ENCODE measurements at regions not wholly inside any gene's neighbourhood (a gene's known extent, or its start where the extent isn't known, plus 50 kb on each side); places are given as distances from the start of the nearest gene placed in this dataset.

DNA sequence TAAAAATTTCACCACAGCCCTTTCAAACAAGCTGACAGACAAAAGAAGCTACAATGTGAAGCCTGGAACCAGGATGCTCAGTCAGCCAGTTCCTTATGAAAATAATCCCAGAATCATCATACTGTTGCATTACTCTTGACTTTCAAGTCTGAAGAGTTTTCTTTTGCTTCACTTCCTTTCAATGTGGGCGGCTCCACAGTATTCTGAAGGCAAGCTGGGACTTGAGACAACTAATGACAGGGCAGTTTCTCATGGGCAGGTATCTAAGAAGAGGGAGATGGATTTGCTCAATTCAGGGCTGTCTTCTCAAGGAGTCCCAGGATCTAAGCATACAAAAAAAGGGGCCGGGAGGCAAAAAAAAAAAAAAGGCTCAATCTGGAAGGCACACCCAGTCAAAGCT is 173.4 kb downstream of the PAPSS1 start:
- intact Hi-C loops (cut with micrococcal nuclease) = no loop called here
- RAD21 ChIA-PET (ENCODE audit: low non-redundant PET in 1 of 2, low total read pairs in 2 of 2, uncharacterized antibody in 2 of 2, unreplicated experiment in 2 of 2) = no interaction called here
- no peaks in the 10 kb centered on the region for H3K36me3 ChIP-seq (ENCODE audit: control insufficient read depth in 1 of 2, insufficient read depth in 2 of 2, low read length in 2 of 2)
- H3K27ac ChIP-seq (ENCODE audit: low read depth, low read length) = no peak overlapping the region
- H3K4me2 ChIP-seq (ENCODE audit: low read length) = no peak overlapping the region
- no peaks in the 10 kb centered on the region for H3K4me1 ChIP-seq (ENCODE audit: control insufficient read depth in 1 of 2, insufficient read depth in 2 of 2, low read length in 2 of 2)
- no peak for TF ChIP-seq CBX3 (IDR thresholded peaks at IDR 0.05; ENCODE audit: low read depth)
- TF ChIP-seq EZH2phosphoT487 (IDR thresholded peaks at IDR 0.05; ENCODE audit: borderline replicate concordance) = no peak
- TF ChIP-seq JUND (IDR thresholded peaks at IDR 0.05) = no peak
- H3K9ac ChIP-seq (ENCODE audit: low read length) = no peak overlapping the region
- H3K9me2 ChIP-seq (ENCODE audit: insufficient read depth) = no peaks in the 10 kb centered on the region
- no peaks in the 10 kb centered on the region for H3K27me3 ChIP-seq (ENCODE audit: insufficient read depth, low read length)
- no peaks in the 10 kb centered on the region for H3K9me3 ChIP-seq (ENCODE audit: control insufficient read depth in 1 of 2, insufficient read depth in 1 of 2, low read depth in 1 of 2, low read length in 2 of 2)
- CTCF ChIA-PET = no interaction called here
- no peak overlapping the region for H2AFZ ChIP-seq (ENCODE audit: low read depth, low read length, poor library complexity, severe bottlenecking)
- BruUV-seq (replicated peaks) = no TSS peak
- POLR2A ChIA-PET = no interaction called here
- DNase-seq (ENCODE audit: low read depth, low spot score) (no peak), ATAC-seq (no peak)
- H3K79me2 ChIP-seq (ENCODE audit: insufficient read depth, low read length) = no peaks in the 10 kb centered on the region
- no peak overlapping the region for H3K4me3 ChIP-seq (replicated peaks in 1 of 2; ENCODE audit: low read depth in 1 of 2, low read length in 2 of 2)
- H4K20me1 ChIP-seq (ENCODE audit: insufficient read depth) = no peaks in the 10 kb centered on the region

- Histone ChIP-seq H3K79me2 (ENCODE audit: insufficient read depth, low read length) (no peaks in the 10 kb centered on the region), H3K9me3 (ENCODE audit: control insufficient read depth in 1 of 2, insufficient read depth in 1 of 2, low read depth in 1 of 2, low read length in 2 of 2) (no peaks in the 10 kb centered on the region), H3K9me2 (ENCODE audit: insufficient read depth) (no peaks in the 10 kb centered on the region), H3K9ac (ENCODE audit: low read length) (no peak overlapping the region), H3K4me1 (ENCODE audit: control insufficient read depth in 1 of 2, insufficient read depth in 2 of 2, low read length in 2 of 2) (no peaks in the 10 kb centered on the region), H4K20me1 (ENCODE audit: insufficient read depth) (no peaks in the 10 kb centered on the region), H3K4me3 (replicated peaks in 1 of 2; ENCODE audit: low read depth in 1 of 2, low read length in 2 of 2) (no peak overlapping the region), H2AFZ (ENCODE audit: low read depth, low read length, poor library complexity, severe bottlenecking) (no peak overlapping the region), H3K27ac (ENCODE audit: low read depth, low read length) (no peak overlapping the region), H3K4me2 (ENCODE audit: low read length) (no peak overlapping the region), H3K36me3 (ENCODE audit: control insufficient read depth in 1 of 2, insufficient read depth in 2 of 2, low read length in 2 of 2) (no peaks in the 10 kb centered on the region), H3K27me3 (ENCODE audit: insufficient read depth, low read length) (no peaks in the 10 kb centered on the region)
- intact Hi-C loops (cut with micrococcal nuclease) = no loop called here
- no peak for DNase-seq (ENCODE audit: low read depth, low spot score)
- no peak for ATAC-seq
- ChIA-PET CTCF (no interaction called here), POLR2A (no interaction called here), RAD21 (ENCODE audit: low non-redundant PET in 1 of 2, low total read pairs in 2 of 2, uncharacterized antibody in 2 of 2, unreplicated experiment in 2 of 2) (no interaction called here)
- no TSS peak for BruUV-seq (replicated peaks)
- TF ChIP-seq ZNF274 (IDR thresholded peaks at IDR 0.05; ENCODE audit: low read depth, low read length) (no peak), SIN3A (IDR thresholded peaks at IDR 0.05; ENCODE audit: low read depth) (no peak), ZFX (IDR thresholded peaks at IDR 0.05) (no peak), POLR2A (IDR thresholded peaks at IDR 0.05; ENCODE audit: borderline replicate concordance, extremely low read depth, insufficient read depth, insufficient read length) (no peak), REST (IDR thresholded peaks at IDR 0.05; ENCODE audit: low read depth) (no peak), EGR1 (IDR thresholded peaks at IDR 0.05; ENCODE audit: low read depth) (no peak), EZH2 (IDR thresholded peaks at IDR 0.05) (no peak), CEBPB (IDR thresholded peaks at IDR 0.05; ENCODE audit: low read depth) (no peak), FOSL1 (IDR thresholded peaks at IDR 0.05; ENCODE audit: low read depth) (no peak), POLR2AphosphoS5 (IDR thresholded peaks at IDR 0.05; ENCODE audit: low read depth, low read length) (no peak)
- TF ChIP-seq, protein P1, sequence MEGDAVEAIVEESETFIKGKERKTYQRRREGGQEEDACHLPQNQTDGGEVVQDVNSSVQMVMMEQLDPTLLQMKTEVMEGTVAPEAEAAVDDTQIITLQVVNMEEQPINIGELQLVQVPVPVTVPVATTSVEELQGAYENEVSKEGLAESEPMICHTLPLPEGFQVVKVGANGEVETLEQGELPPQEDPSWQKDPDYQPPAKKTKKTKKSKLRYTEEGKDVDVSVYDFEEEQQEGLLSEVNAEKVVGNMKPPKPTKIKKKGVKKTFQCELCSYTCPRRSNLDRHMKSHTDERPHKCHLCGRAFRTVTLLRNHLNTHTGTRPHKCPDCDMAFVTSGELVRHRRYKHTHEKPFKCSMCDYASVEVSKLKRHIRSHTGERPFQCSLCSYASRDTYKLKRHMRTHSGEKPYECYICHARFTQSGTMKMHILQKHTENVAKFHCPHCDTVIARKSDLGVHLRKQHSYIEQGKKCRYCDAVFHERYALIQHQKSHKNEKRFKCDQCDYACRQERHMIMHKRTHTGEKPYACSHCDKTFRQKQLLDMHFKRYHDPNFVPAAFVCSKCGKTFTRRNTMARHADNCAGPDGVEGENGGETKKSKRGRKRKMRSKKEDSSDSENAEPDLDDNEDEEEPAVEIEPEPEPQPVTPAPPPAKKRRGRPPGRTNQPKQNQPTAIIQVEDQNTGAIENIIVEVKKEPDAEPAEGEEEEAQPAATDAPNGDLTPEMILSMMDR (IDR thresholded peaks at IDR 0.05 in 2 of 3, conservative IDR thresholded peaks at IDR 0.05 in 1 of 3; ENCODE audit: borderline replicate concordance in 1 of 3, insufficient read depth in 1 of 3, low read depth in 2 of 3, low read length in 2 of 3) = no peak
- TF ChIP-seq, protein P2, sequence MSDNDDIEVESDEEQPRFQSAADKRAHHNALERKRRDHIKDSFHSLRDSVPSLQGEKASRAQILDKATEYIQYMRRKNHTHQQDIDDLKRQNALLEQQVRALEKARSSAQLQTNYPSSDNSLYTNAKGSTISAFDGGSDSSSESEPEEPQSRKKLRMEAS (IDR thresholded peaks at IDR 0.05) = no peak
- TF ChIP-seq, protein P3, sequence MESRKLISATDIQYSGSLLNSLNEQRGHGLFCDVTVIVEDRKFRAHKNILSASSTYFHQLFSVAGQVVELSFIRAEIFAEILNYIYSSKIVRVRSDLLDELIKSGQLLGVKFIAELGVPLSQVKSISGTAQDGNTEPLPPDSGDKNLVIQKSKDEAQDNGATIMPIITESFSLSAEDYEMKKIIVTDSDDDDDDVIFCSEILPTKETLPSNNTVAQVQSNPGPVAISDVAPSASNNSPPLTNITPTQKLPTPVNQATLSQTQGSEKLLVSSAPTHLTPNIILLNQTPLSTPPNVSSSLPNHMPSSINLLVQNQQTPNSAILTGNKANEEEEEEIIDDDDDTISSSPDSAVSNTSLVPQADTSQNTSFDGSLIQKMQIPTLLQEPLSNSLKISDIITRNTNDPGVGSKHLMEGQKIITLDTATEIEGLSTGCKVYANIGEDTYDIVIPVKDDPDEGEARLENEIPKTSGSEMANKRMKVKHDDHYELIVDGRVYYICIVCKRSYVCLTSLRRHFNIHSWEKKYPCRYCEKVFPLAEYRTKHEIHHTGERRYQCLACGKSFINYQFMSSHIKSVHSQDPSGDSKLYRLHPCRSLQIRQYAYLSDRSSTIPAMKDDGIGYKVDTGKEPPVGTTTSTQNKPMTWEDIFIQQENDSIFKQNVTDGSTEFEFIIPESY (IDR thresholded peaks at IDR 0.05; ENCODE audit: extremely low read depth, insufficient replicate concordance, low read length) = no peak
Observed at GRCh38 chr4:107541511-107541910, 178.5 kb downstream of the PAPSS1 start.
